HEK293 (cell line): ENCODE measurements at regions not wholly inside any gene's neighbourhood (a gene's known extent, or its start where the extent isn't known, plus 50 kb on each side); places are given as distances from the start of the nearest gene placed in this dataset.

Experiments
- CTCF ChIA-PET: fragments of 350-600 bp; formaldehyde crosslinking; extraction: SDS; loops from one replicate; lab custom pipeline; 2021; ENCODE audit warnings: antibody characterized with exemption; lab: Yijun Ruan, JAX
- POLR2A ChIA-PET: fragments of 300-600 bp; formaldehyde crosslinking; extraction: SDS; loops from one replicate; lab custom pipeline; 2020; ENCODE audit warnings: antibody characterized with exemption, inconsistent platforms; lab: Yijun Ruan, JAX
- H3K27ac ChIP-seq: fragments of 200-500 bp; sonication (Bioruptor generic); 2 replicates; pipeline ENCODE4 v1.5.1; 2014; ENCODE audit warnings: low read depth, low read length, control low read depth, inconsistent platforms; ENCODE audit errors: extremely low read depth
- H3K36me3 ChIP-seq, 2 experiments: fragments of 200-500 bp in 1 of 2; sonication (Bioruptor generic) in 1 of 2; 1 replicate in 1 of 2; 2 replicates in 1 of 2; pipeline ENCODE4 v1.5.1; 2014 to 2017; ENCODE audit warnings: inconsistent platforms in 2 of 2, low read length in 2 of 2; ENCODE audit not compliant: control insufficient read depth in 2 of 2, insufficient read depth in 1 of 2
- H3K4me1 ChIP-seq: fragments of 200-500 bp; sonication (Bioruptor generic); 2 replicates; pipeline ENCODE4 v1.5.1; 2014; ENCODE audit warnings: mild to moderate bottlenecking, low read length, inconsistent platforms; ENCODE audit not compliant: control insufficient read depth, insufficient read depth
- H3K4me3 ChIP-seq: 2 replicates; pipeline ENCODE4 v1.5.1; 2011; ENCODE audit warnings: low read depth, mild to moderate bottlenecking, control low read depth, low read length, moderate library complexity
- H3K9me3 ChIP-seq: fragments of 200-500 bp; sonication (Bioruptor generic); 2 replicates; pipeline ENCODE4 v1.5.1; 2014; ENCODE audit warnings: low read depth, low read length, inconsistent platforms; ENCODE audit not compliant: control insufficient read depth, insufficient read depth
- KLF16 ChIP-seq: fragments of 450-650 bp; formaldehyde crosslinking; IDR thresholded peaks from 2 replicates; pipeline ENCODE4 v1.5.1; 2017; ENCODE audit warnings: missing biosample characterization, missing genetic modification characterization
- ZBTB26 ChIP-seq: fragments of 450-650 bp; formaldehyde crosslinking; optimal IDR thresholded peaks from 2 replicates; pipeline ENCODE3; 2016; ENCODE audit warnings: missing biosample characterization, mild to moderate bottlenecking, missing genetic modification characterization
- ZFP3 ChIP-seq: fragments of 450-650 bp; formaldehyde crosslinking; IDR thresholded peaks from 2 replicates; pipeline ENCODE4 v1.5.1; 2016; ENCODE audit warnings: low read depth, missing biosample characterization, missing genetic modification characterization
- ZFP41 ChIP-seq: fragments of 450-650 bp; formaldehyde crosslinking; IDR thresholded peaks from 2 replicates; pipeline ENCODE4 v1.5.1; 2016; ENCODE audit warnings: missing biosample characterization, missing genetic modification characterization, borderline replicate concordance
- ZFP69B ChIP-seq: fragments of 450-650 bp; formaldehyde crosslinking; IDR thresholded peaks from 2 replicates; pipeline ENCODE4 v1.5.1; 2016; ENCODE audit warnings: missing biosample characterization, missing genetic modification characterization
- ZNF146 ChIP-seq: fragments of 450-650 bp; formaldehyde crosslinking; IDR thresholded peaks from 2 replicates; pipeline ENCODE4 v1.5.1; 2016; ENCODE audit warnings: missing biosample characterization, missing genetic modification characterization
- ZNF292 ChIP-seq: fragments of 450-650 bp; formaldehyde crosslinking; IDR thresholded peaks from 2 replicates; pipeline ENCODE4 v1.5.1; 2016; ENCODE audit warnings: low read depth, missing biosample characterization, missing genetic modification characterization, borderline replicate concordance
- ZNF341 ChIP-seq: fragments of 450-650 bp; formaldehyde crosslinking; IDR thresholded peaks from 2 replicates; pipeline ENCODE4; 2016; ENCODE audit warnings: low read depth, missing biosample characterization, missing genetic modification characterization
- ZNF350 ChIP-seq: fragments of 450-650 bp; formaldehyde crosslinking; IDR thresholded peaks from 2 replicates; pipeline ENCODE4 v1.5.0; 2017; ENCODE audit warnings: missing biosample characterization, mild to moderate bottlenecking, missing genetic modification characterization
- ZNF366 ChIP-seq: fragments of 450-650 bp; formaldehyde crosslinking; conservative IDR thresholded peaks from 2 replicates; pipeline ENCODE4 v1.5.1; 2016; ENCODE audit warnings: missing biosample characterization, missing genetic modification characterization
- ZNF48 ChIP-seq: fragments of 450-650 bp; formaldehyde crosslinking; IDR thresholded peaks from 2 replicates; pipeline ENCODE4 v1.5.1; 2016; ENCODE audit warnings: missing biosample characterization, missing genetic modification characterization
- ZNF488 ChIP-seq: fragments of 450-650 bp; formaldehyde crosslinking; IDR thresholded peaks from 2 replicates; pipeline ENCODE4 v1.5.1; 2016; ENCODE audit warnings: missing biosample characterization, missing genetic modification characterization
- ZNF513 ChIP-seq: fragments of 450-650 bp; IDR thresholded peaks from 2 replicates; pipeline ENCODE4 v1.5.1; 2018; ENCODE audit warnings: missing biosample characterization, missing genetic modification characterization
- ZNF571 ChIP-seq: fragments of 450-650 bp; formaldehyde crosslinking; IDR thresholded peaks from 2 replicates; pipeline ENCODE4 v1.5.0; 2017; ENCODE audit warnings: missing biosample characterization, missing genetic modification characterization
- ZNF639 ChIP-seq: fragments of 450-650 bp; formaldehyde crosslinking; IDR thresholded peaks from 2 replicates; pipeline ENCODE4 v1.5.1; 2016; ENCODE audit warnings: missing biosample characterization, missing genetic modification characterization
- ZNF645 ChIP-seq: fragments of 450-650 bp; formaldehyde crosslinking; IDR thresholded peaks from 2 replicates; pipeline ENCODE4; 2016; ENCODE audit warnings: missing biosample characterization, missing genetic modification characterization
- ZNF654 ChIP-seq: fragments of 450-650 bp; formaldehyde crosslinking; IDR thresholded peaks from 2 replicates; pipeline ENCODE4 v1.5.1; 2016; ENCODE audit warnings: low read depth, missing biosample characterization, missing genetic modification characterization
- ZNF660 ChIP-seq: fragments of 450-650 bp; IDR thresholded peaks from 2 replicates; pipeline ENCODE4 v1.5.1; 2018; ENCODE audit warnings: missing biosample characterization, mild to moderate bottlenecking, missing genetic modification characterization
- ZNF670 ChIP-seq: fragments of 450-650 bp; formaldehyde crosslinking; IDR thresholded peaks from 2 replicates; pipeline ENCODE4 v1.5.1; 2016; ENCODE audit warnings: missing biosample characterization, missing genetic modification characterization, low read depth

GRCh38 chr5:167312225-167312624, 979.2 kb upstream of the WWC1 start:
- no peak for TF ChIP-seq ZNF660 (tag by site-specific recombination)
- TF ChIP-seq ZFP69B (tag by site-specific recombination), result no peak
- no peak for TF ChIP-seq ZNF350 (tag by site-specific recombination)
- TF ChIP-seq ZNF654 (tag by site-specific recombination), result no peak
- TF ChIP-seq ZFP41 (tag by site-specific recombination), result no peak
- Histone ChIP-seq H3K4me1 (no peaks in the 10 kb centered on the region), H3K36me3 (no peaks in the 10 kb centered on the region), H3K9me3 (no peaks in the 10 kb centered on the region), H3K27ac (no peak overlapping the region), H3K4me3 (no peak overlapping the region)
- POLR2A ChIA-PET, result no interaction called here
- CTCF ChIA-PET, result no interaction called here

- ChIA-PET CTCF (interaction anchor here (0.7 kb wide), 1 partner anchor 1397 kb away, joined by 3 read pairs; no protein-coding TSS in a partner anchor), POLR2A (no interaction called here)
Measured at GRCh38 chr5:167315762-167316161, 975.7 kb upstream of the WWC1 start.

GRCh38 chr5:167317884-167318283, 973.6 kb upstream of the WWC1 start:
- Histone ChIP-seq H3K4me3 (no peak overlapping the region), H3K27ac (no peak overlapping the region), H3K4me1 (no peaks in the 10 kb centered on the region), H3K36me3 (no peaks in the 10 kb centered on the region), H3K9me3 (no peaks in the 10 kb centered on the region)
- POLR2A ChIA-PET, result no interaction called here
- no peak for TF ChIP-seq ZNF513 (tag by site-specific recombination)
- CTCF ChIA-PET, result no interaction called here

More at GRCh38 chr5:167315762-167316161, 975.7 kb upstream of the WWC1 start:
- Histone ChIP-seq H3K9me3 (no peaks in the 10 kb centered on the region), H3K36me3 (no peaks in the 10 kb centered on the region), H3K4me3 (no peak overlapping the region), H3K4me1 (no peaks in the 10 kb centered on the region), H3K27ac (no peak overlapping the region)
- no peak for TF ChIP-seq ZNF488 (tag by site-specific recombination)
- TF ChIP-seq ZNF366, result no peak
- no peak for TF ChIP-seq ZNF571 (tag by site-specific recombination)
- no peak for TF ChIP-seq ZBTB26 (tag by site-specific recombination)
- TF ChIP-seq ZNF670 (tag by site-specific recombination), result no peak
- TF ChIP-seq ZNF645 (tag by site-specific recombination), result no peak
- TF ChIP-seq ZNF292 (tag by site-specific recombination), result no peak
- no peak for TF ChIP-seq ZNF48 (tag by site-specific recombination)
- TF ChIP-seq ZNF639, result no peak
- no peak for TF ChIP-seq ZFP3 (tag by site-specific recombination)
- TF ChIP-seq ZNF146, result no peak
- no peak for TF ChIP-seq KLF16 (tag by site-specific recombination)
- TF ChIP-seq ZNF341, result no peak
